CD4-positive, alpha-beta T cell (primary cell): ENCODE measurements at regions not wholly inside any gene's neighbourhood (a gene's known extent, or its start where the extent isn't known, plus 50 kb on each side); places are given as distances from the start of the nearest gene placed in this dataset.

Experiments used
- ATAC-seq: fragments of 200-7000 bp; cut with Tn5 transposase; one replicate; pipeline ENCODE4 v1.10.0; 2022; ENCODE audit warnings: mild to moderate bottlenecking; ENCODE audit not compliant: poor library complexity
- CTCF ChIA-PET: fragments of 350-600 bp; sonication (Branson Sonifier 250); formaldehyde crosslinking; loops from one replicate; lab custom pipeline; 2021; ENCODE audit warnings: antibody characterized with exemption, inconsistent platforms; lab: Charles Lee
- POLR2A ChIA-PET: fragments of 350-600 bp; sonication (Branson Sonifier 250); formaldehyde crosslinking; loops from one replicate; lab custom pipeline; 2021; ENCODE audit warnings: antibody characterized with exemption, inconsistent platforms; lab: Charles Lee
- DNase-seq, 14 experiments: peaks; one replicate each; pipeline ENCODE4 v3.0.0-alpha.2; 2013 to 2020; ENCODE audit warnings: mixed read lengths in 2 of 14
- H3K27ac ChIP-seq, 2 donors: one replicate each; pipeline versions ENCODE4 v1.5.1 to v1.7.0; 2013; ENCODE audit warnings: low read length in 2 of 2, low read depth in 1 of 2, mild to moderate bottlenecking in 1 of 2
- H3K27me3 ChIP-seq, 2 experiments: 1 replicate in 1 of 2; 2 replicates in 1 of 2; pipeline versions ENCODE4 v1.6.1 to v1.7.0; 2013; ENCODE audit warnings: low read length in 2 of 2, control low read depth in 1 of 2, mild to moderate bottlenecking in 1 of 2, moderate library complexity in 1 of 2; ENCODE audit not compliant: insufficient read depth in 2 of 2, control insufficient read depth in 1 of 2
- H3K36me3 ChIP-seq: one replicate; pipeline ENCODE4 v1.6.1; 2013; ENCODE audit warnings: low read length, control low read depth; ENCODE audit not compliant: insufficient read depth
- H3K4me1 ChIP-seq: one replicate; pipeline ENCODE4 v1.6.1; 2013; ENCODE audit warnings: low read length, control low read depth; ENCODE audit not compliant: insufficient read depth
- H3K4me3 ChIP-seq: one replicate; pipeline ENCODE4 v1.5.1; 2013; ENCODE audit warnings: mild to moderate bottlenecking, low read length, moderate library complexity
- H3K9me3 ChIP-seq, 2 experiments: 1 replicate in 1 of 2; 2 replicates in 1 of 2; pipeline versions ENCODE4 v1.6.1 to v1.7.0; 2013; ENCODE audit warnings: low read length in 2 of 2, mild to moderate bottlenecking in 2 of 2, control low read depth in 1 of 2, moderate library complexity in 1 of 2; ENCODE audit not compliant: control insufficient read depth in 1 of 2, insufficient read depth in 1 of 2
- H3K27ac Mint-ChIP-seq: one replicate; pipeline ENCODE4 v1.8.0; 2020; ENCODE audit warnings: mixed read lengths
- H3K27me3 Mint-ChIP-seq: one replicate; pipeline ENCODE4 v1.8.0; 2021; ENCODE audit warnings: mixed read lengths
- H3K36me3 Mint-ChIP-seq: one replicate; pipeline ENCODE4 v1.8.0; 2021; ENCODE audit warnings: low read depth, mixed read lengths
- H3K4me1 Mint-ChIP-seq: one replicate; pipeline ENCODE4 v1.8.0; 2021; ENCODE audit warnings: low read depth, mixed read lengths
- H3K4me3 Mint-ChIP-seq: one replicate; pipeline ENCODE4 v1.8.0; 2020; ENCODE audit warnings: mild to moderate bottlenecking, mixed read lengths
- H3K9me3 Mint-ChIP-seq: one replicate; pipeline ENCODE4 v1.8.0; 2020; ENCODE audit warnings: mixed read lengths
- intact Hi-C, 2 experiments: fragments of 100-400 bp; cut with DNase I in 1 of 2; cut with micrococcal nuclease in 1 of 2; formaldehyde crosslinking; loops; one replicate each; pipeline versions ENCODE4 v1.15.1 to v1.9.0; 2023 to 2025; cut with DNase I, micrococcal nuclease
- TF ChIP-seq, protein P1 (sequence below): fragments of 200-600 bp; IDR thresholded peaks from one replicate; pipeline ENCODE4 v1.8.0; 2022; ENCODE audit warnings: antibody characterized with exemption, mild to moderate bottlenecking

DNA sequence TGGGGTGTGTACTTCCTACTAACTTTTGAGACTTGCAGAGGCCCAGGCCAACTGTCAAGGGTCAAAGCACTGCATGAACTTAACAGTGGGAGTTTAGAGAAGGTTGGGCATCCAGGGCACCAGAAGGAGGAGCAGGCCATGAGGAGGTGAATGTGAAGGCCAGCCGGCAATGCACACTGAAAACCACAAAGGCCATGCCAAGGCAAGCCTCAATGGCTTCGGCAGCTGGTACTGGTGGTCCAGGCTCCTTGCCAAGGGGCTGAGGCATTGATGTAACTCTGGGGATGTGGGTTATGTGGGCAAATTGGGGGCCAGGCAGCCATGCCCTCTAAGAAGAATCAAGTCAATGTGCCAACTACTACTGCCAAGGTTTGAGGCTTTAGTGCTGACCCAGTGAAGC, 222.4 kb downstream of the UNC5CL start:
- H3K27me3 ChIP-seq = peaks cover 3 to 8% of the 10 kb centered on the region in 2 experiments
- TF ChIP-seq, protein P1, sequence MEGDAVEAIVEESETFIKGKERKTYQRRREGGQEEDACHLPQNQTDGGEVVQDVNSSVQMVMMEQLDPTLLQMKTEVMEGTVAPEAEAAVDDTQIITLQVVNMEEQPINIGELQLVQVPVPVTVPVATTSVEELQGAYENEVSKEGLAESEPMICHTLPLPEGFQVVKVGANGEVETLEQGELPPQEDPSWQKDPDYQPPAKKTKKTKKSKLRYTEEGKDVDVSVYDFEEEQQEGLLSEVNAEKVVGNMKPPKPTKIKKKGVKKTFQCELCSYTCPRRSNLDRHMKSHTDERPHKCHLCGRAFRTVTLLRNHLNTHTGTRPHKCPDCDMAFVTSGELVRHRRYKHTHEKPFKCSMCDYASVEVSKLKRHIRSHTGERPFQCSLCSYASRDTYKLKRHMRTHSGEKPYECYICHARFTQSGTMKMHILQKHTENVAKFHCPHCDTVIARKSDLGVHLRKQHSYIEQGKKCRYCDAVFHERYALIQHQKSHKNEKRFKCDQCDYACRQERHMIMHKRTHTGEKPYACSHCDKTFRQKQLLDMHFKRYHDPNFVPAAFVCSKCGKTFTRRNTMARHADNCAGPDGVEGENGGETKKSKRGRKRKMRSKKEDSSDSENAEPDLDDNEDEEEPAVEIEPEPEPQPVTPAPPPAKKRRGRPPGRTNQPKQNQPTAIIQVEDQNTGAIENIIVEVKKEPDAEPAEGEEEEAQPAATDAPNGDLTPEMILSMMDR = no peak
- no peaks in the 10 kb centered on the region for H3K9me3 Mint-ChIP-seq
- no peak overlapping the region for H3K27ac Mint-ChIP-seq
- no peaks in the 10 kb centered on the region for H3K4me1 ChIP-seq
- ChIA-PET POLR2A (no interaction called here), CTCF (no interaction called here)
- DNase-seq (no peak), ATAC-seq (no peak)
- peaks cover 0 to 4% of the 10 kb centered on the region in 2 experiments for H3K9me3 ChIP-seq
- no peaks in the 10 kb centered on the region for H3K4me1 Mint-ChIP-seq
- H3K4me3 Mint-ChIP-seq = no peak overlapping the region
- no peaks in the 10 kb centered on the region for H3K36me3 Mint-ChIP-seq
- no peaks in the 10 kb centered on the region for H3K27me3 Mint-ChIP-seq
- H3K27ac ChIP-seq = no peak overlapping the region
- no peak overlapping the region for H3K4me3 ChIP-seq
- H3K36me3 ChIP-seq = no peaks in the 10 kb centered on the region
- intact Hi-C loops = no loop called here

DNA sequence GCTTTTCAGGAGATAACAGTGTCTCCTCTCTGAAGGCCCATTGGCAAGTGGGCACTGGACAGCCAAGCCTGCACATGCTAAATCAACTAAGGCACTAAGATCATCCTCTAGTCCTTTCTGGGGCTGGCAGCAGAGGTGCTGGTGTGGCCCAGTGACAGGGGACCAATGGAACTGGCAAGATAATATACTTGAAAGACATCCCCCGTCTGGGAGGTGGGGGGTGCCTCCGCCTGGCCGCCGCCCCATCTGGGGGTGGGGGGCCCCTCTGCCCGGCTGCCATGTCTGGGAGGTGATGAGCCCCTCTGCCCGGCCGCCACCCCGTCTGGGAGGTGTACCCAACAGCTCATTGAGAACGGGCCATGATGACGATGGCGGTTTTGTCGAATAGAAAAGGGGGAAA, 223.3 kb downstream of the UNC5CL start:
- Histone ChIP-seq H3K27ac (no peak overlapping the region), H3K9me3 (peaks cover 0 to 4% of the 10 kb centered on the region in 2 experiments), H3K27me3 (peaks cover 0 to 4% of the 10 kb centered on the region in 2 experiments), H3K4me3 (no peak overlapping the region), H3K4me1 (no peaks in the 10 kb centered on the region), H3K36me3 (no peaks in the 10 kb centered on the region)
- H3K36me3 Mint-ChIP-seq = no peaks in the 10 kb centered on the region
- DNase-seq (no peak), ATAC-seq (no peak)
- H3K4me3 Mint-ChIP-seq = no peak overlapping the region
- intact Hi-C loops = no loop called here
- TF ChIP-seq, protein P1 = no peak
- no peaks in the 10 kb centered on the region for H3K4me1 Mint-ChIP-seq
- H3K27me3 Mint-ChIP-seq = no peaks in the 10 kb centered on the region
- ChIA-PET CTCF (no interaction called here), POLR2A (no interaction called here)
- no peak overlapping the region for H3K27ac Mint-ChIP-seq
- no peaks in the 10 kb centered on the region for H3K9me3 Mint-ChIP-seq

DNA sequence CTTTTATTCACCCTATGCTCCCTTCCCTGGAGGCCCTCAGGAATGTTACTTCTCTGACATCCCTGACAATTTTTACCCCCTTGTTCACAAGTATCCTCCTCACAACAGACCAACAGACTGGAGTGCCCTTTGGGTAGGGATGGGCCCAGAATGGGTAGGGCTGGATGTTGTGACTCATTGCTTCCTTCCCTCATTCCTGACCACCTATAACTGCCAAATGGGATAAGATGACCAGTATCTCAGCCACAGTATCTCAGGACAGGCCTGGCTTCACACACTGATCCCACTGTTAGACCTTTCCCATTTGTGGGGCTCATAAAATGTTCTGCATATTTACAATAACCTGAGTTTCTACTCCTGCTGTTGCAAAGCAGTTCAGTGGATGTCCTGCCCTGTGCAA, 223.0 kb upstream of the LRFN2 start:
- DNase-seq (no peak), ATAC-seq (no peak)
- Mint-ChIP-seq H3K4me1 (no peaks in the 10 kb centered on the region), H3K4me3 (no peak overlapping the region), H3K27me3 (no peaks in the 10 kb centered on the region), H3K27ac (no peak overlapping the region), H3K36me3 (no peaks in the 10 kb centered on the region), H3K9me3 (no peaks in the 10 kb centered on the region)
- Histone ChIP-seq H3K4me1 (no peaks in the 10 kb centered on the region), H3K36me3 (no peaks in the 10 kb centered on the region), H3K9me3 (no peaks in the 10 kb centered on the region), H3K27ac (no peak overlapping the region), H3K27me3 (no peaks in the 10 kb centered on the region), H3K4me3 (no peak overlapping the region)
- CTCF ChIA-PET = no interaction called here
- intact Hi-C loops = no loop called here
- TF ChIP-seq, protein P1 = no peak
- POLR2A ChIA-PET = no interaction called here
